Pancreas (tissue), 10 donors: ENCODE measurements at regions not wholly inside any gene's neighbourhood (a gene's known extent, or its start where the extent isn't known, plus 50 kb on each side); places are given as distances from the start of the nearest gene placed in this dataset.

Source experiments
- ATAC-seq, 4 donors: fragments of 200-7000 bp; cut with Tn5 transposase; one replicate each; pipeline versions ENCODE4 v1.8.0 to v1.9.1; 2020; ENCODE audit warnings: mild to moderate bottlenecking in 4 of 4, moderate library complexity in 4 of 4
- DNase-seq, 6 donors: peaks; one replicate each; pipeline ENCODE4 v3.0.0-alpha.2; 2020
- FAIRE-seq: peaks from 2 replicates; lab custom pipeline; 2012; peaks lifted over from hg19 to GRCh38; lab: Jason Lieb, UNC
- H3K27ac ChIP-seq, 4 donors: fragments of 200-600 bp; sonication (generic); 1 replicate in 3 of 4; 2 replicates in 1 of 4; pipeline versions ENCODE4 v1.5.0 to v1.8.0; 2020
- H3K27me3 ChIP-seq, 4 donors: fragments of 200-600 bp; one replicate each; pipeline ENCODE4 v1.8.0; 2021
- H3K36me3 ChIP-seq, 3 donors: fragments of 200-600 bp; sonication (generic) in 1 of 3; one replicate each; pipeline versions ENCODE4 v1.5.0 to v1.8.0; 2020 to 2021
- H3K4me1 ChIP-seq, 3 donors: fragments of 200-600 bp; one replicate each; pipeline ENCODE4 v1.8.0; 2021
- H3K4me3 ChIP-seq, 4 donors: fragments of 200-600 bp; sonication (generic) in 2 of 4; one replicate each; pipeline versions ENCODE4 v1.5.0 to v1.8.0; 2020 to 2021
- H3K9me3 ChIP-seq, 4 donors: fragments of 200-600 bp; one replicate each; pipeline ENCODE4 v1.8.0; 2021
- CTCF ChIP-seq, 4 donors: fragments of 200-600 bp; sonication (generic) in 3 of 4; IDR thresholded peaks; one replicate each; pipeline versions ENCODE4 v1.5.0 to v1.8.0; 2021; ENCODE audit warnings: antibody characterized with exemption in 4 of 4
- WGBS, 2 donors: extraction: QIAGEN DNeasy Blood & Tissue Kit; methylation state at CpG; one replicate each; pipeline ENCODE4 v1.1.7; 2013; 5-methylcytosine and 5-hydroxymethylcytosine counted together
- intact Hi-C, 3 donors: fragments of 100-400 bp; cut with DNase I; formaldehyde crosslinking; loops; one replicate each; pipeline versions ENCODE4 v1.11.1 to v1.14.2; 2022
- donor health status: healthy with polysubstance abuse.
- donor health status: DM: no; HTN: no; CAD: no; lungs with moderate emphysema.
- donor health status: DM: no; HTN: no; CAD: no.
- donor health status: control.
- donor health status: control.
- donor health status: Bipolar disorder and iron deficiency.
- donor health status: DM: yes; HTN: yes; CAD: no.
- donor health status: DM: no; HTN: no; CAD: no.
- donor health status: DM: no; HTN: no; CAD: no.
- donor health status: DM: yes; HTN: yes; CAD: no.

- TF ChIP-seq CTCF (IDR thresholded peaks at IDR 0.05), result no peak
- no peaks in the 10 kb centered on the region for H3K4me1 ChIP-seq
- H3K4me3 ChIP-seq, result no peak overlapping the region
- H3K36me3 ChIP-seq, result no peaks in the 10 kb centered on the region
- no peaks in the 10 kb centered on the region for H3K9me3 ChIP-seq
- H3K27me3 ChIP-seq, result no peaks in the 10 kb centered on the region
- FAIRE-seq (no peak), DNase-seq (no peak), ATAC-seq (no peak)
- H3K27ac ChIP-seq, result no peak overlapping the region
- intact Hi-C loops, result no loop called here
- 68 to 82% methylated on average over 2 of the region's 2 CpGs for WGBS, 2 donors
Observed at GRCh38 chr10:80755893-80756292, 218.2 kb downstream of the SH2D4B start.

GRCh38 chr10:80759693-80760092 is 222.0 kb downstream of the SH2D4B start:
- DNase-seq, result no peak

GRCh38 chr10:80760914-80761371 is 223.2 kb downstream of the SH2D4B start:
- no peak for DNase-seq
- no peak for TF ChIP-seq CTCF (IDR thresholded peaks at IDR 0.05)
- H3K9me3 ChIP-seq, result no peaks in the 10 kb centered on the region
- intact Hi-C loops, result no loop called here
- H3K27me3 ChIP-seq, result no peaks in the 10 kb centered on the region
- no peak for FAIRE-seq
- no peak overlapping the region for H3K4me3 ChIP-seq
- no peak overlapping the region for H3K27ac ChIP-seq
- ATAC-seq, result no peak
- H3K4me1 ChIP-seq, result no peaks in the 10 kb centered on the region
- no peaks in the 10 kb centered on the region for H3K36me3 ChIP-seq
- WGBS, 2 donors, result 45 to 50% methylated on average over 2 of the region's 2 CpGs

More at GRCh38 chr10:80759693-80760092, 222.0 kb downstream of the SH2D4B start:
- ATAC-seq (no peak), FAIRE-seq (no peak)
- H3K9me3 ChIP-seq, result no peaks in the 10 kb centered on the region
- WGBS, 2 donors, result 64 to 65% methylated on average over 5 of the region's 5 CpGs
- no peaks in the 10 kb centered on the region for H3K36me3 ChIP-seq
- H3K27ac ChIP-seq, result no peak overlapping the region
- no peaks in the 10 kb centered on the region for H3K27me3 ChIP-seq
- no peaks in the 10 kb centered on the region for H3K4me1 ChIP-seq
- intact Hi-C loops, result no loop called here
- no peak for TF ChIP-seq CTCF (IDR thresholded peaks at IDR 0.05)
- no peak overlapping the region for H3K4me3 ChIP-seq

GRCh38 chr10:80767963-80768362 is 230.3 kb downstream of the SH2D4B start:
- DNase-seq (no peak), FAIRE-seq (no peak), ATAC-seq (no peak)
- WGBS, 2 donors, result 36 to 38% methylated on average over 1 of the region's 1 CpG
- intact Hi-C loops, result no loop called here
- TF ChIP-seq CTCF (IDR thresholded peaks at IDR 0.05), result no peak
- Histone ChIP-seq H3K27ac (no peak overlapping the region), H3K27me3 (no peaks in the 10 kb centered on the region), H3K36me3 (no peaks in the 10 kb centered on the region), H3K9me3 (no peaks in the 10 kb centered on the region), H3K4me3 (no peak overlapping the region), H3K4me1 (no peaks in the 10 kb centered on the region)

- no peaks in the 10 kb centered on the region for H3K36me3 ChIP-seq
- no peak overlapping the region for H3K4me3 ChIP-seq
- no peaks in the 10 kb centered on the region for H3K27me3 ChIP-seq
- H3K27ac ChIP-seq, result no peak overlapping the region
- intact Hi-C loops, result no loop called here
- TF ChIP-seq CTCF (IDR thresholded peaks at IDR 0.05), result no peak
- no peak for FAIRE-seq
- WGBS, 2 donors, result 42% methylated on average over 2 of the region's 2 CpGs
- DNase-seq, result no peak
- H3K9me3 ChIP-seq, result no peaks in the 10 kb centered on the region
- H3K4me1 ChIP-seq, result no peaks in the 10 kb centered on the region
- ATAC-seq, result no peak
Observed at GRCh38 chr10:80769700-80770160, 232.0 kb downstream of the SH2D4B start.
